T-cell (primary cell): ENCODE measurements at regions not wholly inside any gene's neighbourhood (a gene's known extent, or its start where the extent isn't known, plus 50 kb on each side); places are given as distances from the start of the nearest gene placed in this dataset.

ENCODE experiments used
- ATAC-seq, 4 experiments: fragments of 200-7000 bp in 3 of 4; fragments of 150-1000 bp in 1 of 4; cut with Tn5 transposase; replicated peaks in 1 of 4; 1 replicate in 3 of 4; 2 replicates in 1 of 4; pipeline ENCODE4 v1.10.0; 2021; ENCODE audit warnings: moderate library complexity in 3 of 4, mild to moderate bottlenecking in 2 of 4, moderate number of reproducible peaks in 1 of 4
- CTCF ChIA-PET, 2 donors: fragments of 300-600 bp; sonication (Branson Sonifier 250); formaldehyde crosslinking; loops; one replicate each; lab custom pipeline; 2022; ENCODE audit warnings: antibody characterized with exemption in 2 of 2; lab: Charles Lee
- POLR2A ChIA-PET, 2 donors: fragments of 300-600 bp; sonication (Branson Sonifier 250); formaldehyde crosslinking; loops; one replicate each; lab custom pipeline; 2022; ENCODE audit warnings: antibody characterized with exemption in 2 of 2; lab: Charles Lee
- DNase-seq, 35 experiments: peaks; one replicate each; pipeline versions ENCODE4 v3.0.0 to v3.0.0-alpha.2; 2013 to 2023
- H3K27ac ChIP-seq: one replicate; pipeline ENCODE4 v1.5.1; 2013; ENCODE audit warnings: low read length
- H3K27me3 ChIP-seq, 2 experiments: replicated peaks in 1 of 2; 1 replicate in 1 of 2; 2 replicates in 1 of 2; pipeline versions ENCODE4 v1.6.1 to v1.7.0; 2013; ENCODE audit warnings: low read length in 1 of 2, mixed read lengths in 1 of 2; ENCODE audit not compliant: control insufficient read depth in 2 of 2, insufficient read depth in 2 of 2; ENCODE audit errors: extremely low read depth in 1 of 2
- H3K36me3 ChIP-seq, 2 donors: 1 replicate in 1 of 2; 2 replicates in 1 of 2; pipeline versions ENCODE4 v1.6.1 to v1.7.0; 2013; ENCODE audit warnings: low read length in 1 of 2; ENCODE audit not compliant: control insufficient read depth in 2 of 2, insufficient read depth in 1 of 2; ENCODE audit errors: extremely low read depth in 1 of 2
- H3K4me1 ChIP-seq, 2 experiments: 1 replicate in 1 of 2; 2 replicates in 1 of 2; pipeline versions ENCODE4 v1.6.1 to v1.7.0; 2013; ENCODE audit warnings: low read length in 2 of 2, mixed read lengths in 1 of 2; ENCODE audit not compliant: insufficient read depth in 2 of 2, control insufficient read depth in 1 of 2; ENCODE audit errors: extremely low read depth in 1 of 2
- H3K4me3 ChIP-seq, 2 donors: 1 replicate in 1 of 2; 2 replicates in 1 of 2; pipeline versions ENCODE4 v1.5.1 to v1.7.0; 2013; ENCODE audit warnings: mild to moderate bottlenecking in 2 of 2, low read length in 1 of 2, moderate library complexity in 1 of 2; ENCODE audit not compliant: control insufficient read depth in 1 of 2; ENCODE audit errors: extremely low read depth in 1 of 2
- H3K9me3 ChIP-seq: 2 replicates; pipeline ENCODE4 v1.7.0; 2013
- H3K27ac Mint-ChIP-seq, 2 donors: one replicate each; pipeline ENCODE4 v1.8.0; 2020 to 2021; ENCODE audit warnings: mild to moderate bottlenecking in 2 of 2, mixed read lengths in 2 of 2
- H3K27me3 Mint-ChIP-seq, 2 donors: one replicate each; pipeline ENCODE4 v1.8.0; 2021 to 2022; ENCODE audit warnings: mixed read lengths in 2 of 2
- H3K36me3 Mint-ChIP-seq: one replicate; pipeline ENCODE4 v1.8.0; 2021; ENCODE audit warnings: mixed read lengths
- H3K4me1 Mint-ChIP-seq, 3 donors: one replicate each; pipeline ENCODE4 v1.8.0; 2020 to 2022; ENCODE audit warnings: mixed read lengths in 3 of 3, mild to moderate bottlenecking in 1 of 3
- H3K4me3 Mint-ChIP-seq, 3 donors: one replicate each; pipeline ENCODE4 v1.8.0; 2020 to 2022; ENCODE audit warnings: mild to moderate bottlenecking in 3 of 3, mixed read lengths in 3 of 3, moderate library complexity in 3 of 3
- H3K9me3 Mint-ChIP-seq, 3 donors: one replicate each; pipeline ENCODE4 v1.8.0; 2020 to 2022; ENCODE audit warnings: mixed read lengths in 3 of 3
- WGBS: methylation state at CpG from one replicate; pipeline ENCODE4 v1.1.5; 2013; ENCODE audit warnings: missing lambda C conversion rate; ENCODE audit not compliant: insufficient coverage; 5-methylcytosine and 5-hydroxymethylcytosine counted together

- ATAC-seq (peak in 1 of 4 experiments; percentile 7), DNase-seq (no peak)
- H3K27ac Mint-ChIP-seq, result no peak overlapping the region
- H3K4me1 Mint-ChIP-seq, result peaks cover 7 to 22% (median 9%) of the 10 kb centered on the region in 3 donors
- H3K9me3 Mint-ChIP-seq, result peaks cover 0 to 6% (median 0%) of the 10 kb centered on the region in 3 donors
- ChIA-PET POLR2A (no interaction called here), CTCF (no interaction called here)
- WGBS, result no CpG with 5 or more reads among the region's 26 CpGs
- H3K27me3 Mint-ChIP-seq, result peaks cover 17 to 41% of the 10 kb centered on the region in 2 donors
- no peaks in the 10 kb centered on the region for H3K36me3 Mint-ChIP-seq
- Histone ChIP-seq H3K27me3 (peaks cover 0 to 27% of the 10 kb centered on the region in 2 experiments), H3K36me3 (no peaks in the 10 kb centered on the region), H3K9me3 (no peaks in the 10 kb centered on the region), H3K27ac (no peak overlapping the region), H3K4me3 (no peak overlapping the region), H3K4me1 (peaks cover 0 to 19% of the 10 kb centered on the region in 2 experiments)
- H3K4me3 Mint-ChIP-seq, result peak overlapping the region in 2 of 3 donors; percentile 25 to 55
Measured at GRCh38 chrX:39821709-39822095, 276.1 kb downstream of the BCOR start.

DNA sequence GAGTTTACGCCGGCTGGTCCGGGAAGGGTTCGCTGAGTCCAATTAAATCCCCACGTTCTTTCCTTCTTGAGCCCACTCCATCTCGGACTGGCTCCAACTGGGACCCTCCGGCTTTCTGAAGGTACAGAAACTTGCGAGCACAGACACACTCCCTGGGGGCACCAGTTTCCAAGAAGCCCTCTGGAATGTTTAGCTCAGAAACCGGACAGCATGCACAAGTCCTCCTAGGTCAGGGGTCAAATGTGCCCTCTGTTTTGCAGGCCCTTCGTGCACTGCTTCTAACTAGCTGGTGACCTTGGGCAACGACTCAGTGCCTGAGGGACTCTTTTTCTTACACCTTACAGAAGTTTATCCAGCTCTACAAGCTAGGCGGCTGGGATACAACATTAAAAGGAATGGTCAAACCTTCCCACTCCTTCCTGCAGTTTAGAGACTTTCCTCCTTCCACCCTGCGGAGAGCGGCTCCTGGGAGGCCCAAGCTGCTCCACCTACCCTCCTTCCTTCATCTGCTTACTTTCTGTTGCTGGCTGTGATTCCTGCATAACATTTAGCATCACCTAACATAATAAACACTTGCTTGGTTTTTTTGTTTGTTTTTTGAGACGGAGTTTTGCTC is 275.5 kb downstream of the BCOR start:
- no peaks in the 10 kb centered on the region for H3K9me3 ChIP-seq
- ATAC-seq (no peak), DNase-seq (no peak)
- ChIA-PET POLR2A (no interaction called here), CTCF (interaction anchor here in 1 of 2 donors (0.6 kb wide), 1 partner anchor 155 kb away, joined by 3 read pairs; no protein-coding TSS in a partner anchor)
- H3K4me3 Mint-ChIP-seq, result peak overlapping the region in 2 of 3 donors; percentile 34 to 55
- H3K27ac Mint-ChIP-seq, result no peak overlapping the region
- H3K36me3 Mint-ChIP-seq, result no peaks in the 10 kb centered on the region
- peaks cover 2 to 16% (median 4%) of the 10 kb centered on the region in 3 donors for H3K4me1 Mint-ChIP-seq
- no peak overlapping the region for H3K27ac ChIP-seq
- H3K9me3 Mint-ChIP-seq, result peaks cover 0 to 6% (median 0%) of the 10 kb centered on the region in 3 donors
- WGBS, result 98% methylated on average over 10 of the region's 15 CpGs
- no peak overlapping the region for H3K4me3 ChIP-seq
- H3K27me3 ChIP-seq, result peaks cover 0 to 27% of the 10 kb centered on the region in 2 experiments
- H3K36me3 ChIP-seq, result no peaks in the 10 kb centered on the region
- H3K27me3 Mint-ChIP-seq, result peaks cover 17 to 37% of the 10 kb centered on the region in 2 donors
- peaks cover 0 to 13% of the 10 kb centered on the region in 2 experiments for H3K4me1 ChIP-seq

DNA sequence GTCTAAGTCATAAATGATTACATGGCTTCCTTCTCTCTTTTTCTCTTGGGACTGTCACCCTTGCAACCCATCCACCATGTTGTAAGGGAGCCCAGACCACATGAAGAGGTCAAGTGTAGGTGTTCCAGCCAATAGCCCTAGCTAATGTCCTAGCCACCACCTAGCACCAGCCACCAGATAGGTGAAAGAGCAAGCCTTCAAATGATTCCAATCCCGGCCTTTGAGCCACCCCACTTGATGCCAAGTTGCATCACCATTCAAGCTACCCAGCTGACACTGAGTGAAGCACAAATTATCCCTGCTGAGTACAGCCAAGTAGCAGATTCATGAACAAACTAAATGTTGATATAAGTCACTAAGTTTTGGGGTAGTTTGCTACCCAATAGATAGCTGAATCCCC is 274.3 kb downstream of the BCOR start:
- ChIA-PET CTCF (no interaction called here), POLR2A (no interaction called here)
- H3K4me3 Mint-ChIP-seq, result peak overlapping the region in 1 of 3 donors; percentile 27
- ATAC-seq (no peak), DNase-seq (no peak)
- no CpG with 5 or more reads among the region's 1 CpG for WGBS
- peaks cover 0 to 6% (median 4%) of the 10 kb centered on the region in 3 donors for H3K4me1 Mint-ChIP-seq
- H3K27ac Mint-ChIP-seq, result no peak overlapping the region
- peaks cover 14 to 30% of the 10 kb centered on the region in 2 donors for H3K27me3 Mint-ChIP-seq
- Histone ChIP-seq H3K27ac (no peak overlapping the region), H3K36me3 (no peaks in the 10 kb centered on the region), H3K4me3 (no peak overlapping the region), H3K27me3 (peaks cover 0 to 22% of the 10 kb centered on the region in 2 experiments), H3K9me3 (no peaks in the 10 kb centered on the region), H3K4me1 (peaks cover 0 to 13% of the 10 kb centered on the region in 2 experiments)
- H3K9me3 Mint-ChIP-seq, result peaks cover 0 to 6% (median 0%) of the 10 kb centered on the region in 3 donors
- H3K36me3 Mint-ChIP-seq, result no peaks in the 10 kb centered on the region

DNA sequence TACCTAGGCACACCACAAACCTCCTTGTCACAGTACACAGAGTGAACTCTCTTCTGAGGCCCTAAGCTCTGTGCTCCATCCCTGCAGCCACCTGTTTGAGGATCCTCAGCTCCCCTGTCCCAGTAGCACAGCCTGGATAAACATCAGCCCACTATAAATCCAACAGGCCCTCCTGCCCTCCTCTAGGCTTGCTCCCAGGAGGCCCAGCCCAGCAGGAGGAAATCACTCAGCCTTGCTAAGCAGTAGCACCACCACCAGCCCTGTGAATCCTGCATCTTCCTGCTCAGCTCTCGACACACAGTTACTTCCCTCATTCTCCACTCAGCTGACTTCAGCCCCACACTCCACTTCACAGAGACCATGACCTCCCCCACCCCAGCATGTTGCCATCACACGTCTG is 273.9 kb downstream of the BCOR start:
- Histone ChIP-seq H3K4me1 (peaks cover 0 to 13% of the 10 kb centered on the region in 2 experiments), H3K27me3 (peaks cover 0 to 20% of the 10 kb centered on the region in 2 experiments), H3K9me3 (no peaks in the 10 kb centered on the region), H3K36me3 (no peaks in the 10 kb centered on the region), H3K4me3 (no peak overlapping the region), H3K27ac (no peak overlapping the region)
- ATAC-seq (no peak), DNase-seq (no peak)
- POLR2A ChIA-PET, result no interaction called here
- peaks cover 0 to 6% (median 4%) of the 10 kb centered on the region in 3 donors for H3K4me1 Mint-ChIP-seq
- no peaks in the 10 kb centered on the region for H3K36me3 Mint-ChIP-seq
- peaks cover 14 to 29% of the 10 kb centered on the region in 2 donors for H3K27me3 Mint-ChIP-seq
- 71% methylated on average over 1 of the region's 2 CpGs for WGBS
- peaks cover 0 to 6% (median 0%) of the 10 kb centered on the region in 3 donors for H3K9me3 Mint-ChIP-seq
- no peak overlapping the region for H3K4me3 Mint-ChIP-seq
- CTCF ChIA-PET, result no interaction called here
- H3K27ac Mint-ChIP-seq, result no peak overlapping the region

- Histone ChIP-seq H3K27ac (no peak overlapping the region), H3K36me3 (no peaks in the 10 kb centered on the region), H3K4me3 (no peak overlapping the region), H3K9me3 (no peaks in the 10 kb centered on the region), H3K27me3 (peaks cover 0 to 5% of the 10 kb centered on the region in 2 experiments), H3K4me1 (no peaks in the 10 kb centered on the region)
- DNase-seq (no peak), ATAC-seq (no peak)
- H3K36me3 Mint-ChIP-seq, result no peaks in the 10 kb centered on the region
- H3K4me1 Mint-ChIP-seq, result peaks cover 0 to 2% (median 0%) of the 10 kb centered on the region in 3 donors
- H3K9me3 Mint-ChIP-seq, result peaks cover 0 to 6% (median 0%) of the 10 kb centered on the region in 3 donors
- peaks cover 2 to 23% of the 10 kb centered on the region in 2 donors for H3K27me3 Mint-ChIP-seq
- no peak overlapping the region for H3K27ac Mint-ChIP-seq
- ChIA-PET CTCF (no interaction called here), POLR2A (no interaction called here)
- WGBS, result 90% methylated on average over 4 of the region's 14 CpGs
- H3K4me3 Mint-ChIP-seq, result no peak overlapping the region
Measured at GRCh38 chrX:39826813-39827543, 270.8 kb downstream of the BCOR start.

GRCh38 chrX:39827951-39828350 is 269.8 kb downstream of the BCOR start:
- peaks cover 0 to 2% (median 0%) of the 10 kb centered on the region in 3 donors for H3K4me1 Mint-ChIP-seq
- WGBS, result 94% methylated on average over 10 of the region's 14 CpGs
- Histone ChIP-seq H3K27me3 (peaks cover 0 to 2% of the 10 kb centered on the region in 2 experiments), H3K9me3 (no peaks in the 10 kb centered on the region), H3K4me3 (no peak overlapping the region), H3K36me3 (no peaks in the 10 kb centered on the region), H3K27ac (no peak overlapping the region), H3K4me1 (no peaks in the 10 kb centered on the region)
- no peak overlapping the region for H3K4me3 Mint-ChIP-seq
- DNase-seq, result no peak
- ChIA-PET POLR2A (interaction anchor here in 1 of 2 donors (0.7 kb wide), 1 partner anchor 24 kb away, joined by 4 read pairs; no protein-coding TSS in a partner anchor), CTCF (no interaction called here)
- H3K27ac Mint-ChIP-seq, result no peak overlapping the region
- no peak for ATAC-seq
- no peaks in the 10 kb centered on the region for H3K36me3 Mint-ChIP-seq
- H3K9me3 Mint-ChIP-seq, result peaks cover 0 to 6% (median 0%) of the 10 kb centered on the region in 3 donors
- H3K27me3 Mint-ChIP-seq, result peaks cover 0 to 18% of the 10 kb centered on the region in 2 donors
